Ishikawa (cell line): ENCODE measurements at regions not wholly inside any gene's neighbourhood (a gene's known extent, or its start where the extent isn't known, plus 50 kb on each side); places are given as distances from the start of the nearest gene placed in this dataset.

Experiments used
- EGR1 ChIP-seq: IDR thresholded peaks from 2 replicates; pipeline ENCODE4 v1.6.1; 2012
- EP300 ChIP-seq: IDR thresholded peaks from 2 replicates; pipeline ENCODE4 v1.6.1; 2012; ENCODE audit warnings: borderline replicate concordance
- FOXM1 ChIP-seq: IDR thresholded peaks from 2 replicates; pipeline ENCODE4 v1.6.1; 2012; ENCODE audit warnings: low read depth, borderline replicate concordance
- MAX ChIP-seq: IDR thresholded peaks from 2 replicates; pipeline ENCODE4 v1.6.1; 2012
- NFIC ChIP-seq: IDR thresholded peaks from 2 replicates; pipeline ENCODE4 v1.6.1; 2012
- RAD21 ChIP-seq: IDR thresholded peaks from 2 replicates; pipeline ENCODE4 v1.6.1; 2012; ENCODE audit warnings: low read depth
- TAF1 ChIP-seq: IDR thresholded peaks from 2 replicates; pipeline ENCODE4 v1.6.1; 2012; ENCODE audit warnings: low read depth, mild to moderate bottlenecking
- YY1 ChIP-seq: IDR thresholded peaks from 2 replicates; pipeline ENCODE4 v1.6.1; 2012; ENCODE audit warnings: low read depth

GRCh38 chr13:110819203-110820014 lies 95.5 kb downstream of the ANKRD10 start:
- TF ChIP-seq YY1, result no peak
- no peak for TF ChIP-seq TAF1
- no peak for TF ChIP-seq EP300
- peak; percentile 96 for TF ChIP-seq RAD21
- TF ChIP-seq MAX, result peak; percentile 52
- TF ChIP-seq NFIC, result no peak
- TF ChIP-seq FOXM1, result no peak
- TF ChIP-seq EGR1, result no peak
